ENCODE measurements at regions not wholly inside any gene's neighbourhood (a gene's known extent, or its start where the extent isn't known, plus 50 kb on each side); places are given as distances from the start of the nearest gene placed in this dataset.

GRCh38 chr6:167695831-167696230, 130.9 kb upstream of the AFDN start:
- DNase-seq (ENCODE audit: low read depth in 1 of 2, low spot score in 1 of 2) = no peak
- WGBS (ENCODE audit: missing lambda C conversion rate) = 61% methylated on average over 13 of the region's 13 CpGs

GRCh38 chr6:167696296-167696695, 130.4 kb upstream of the AFDN start:
- POLR2A ChIA-PET = no interaction called here
- ATAC-seq (no peak), FAIRE-seq (no peak), DNase-seq (ENCODE audit: low read depth in 1 of 2, low spot score in 1 of 2) (no peak)
- CTCF ChIA-PET = no interaction called here
- no peak overlapping the region for H3K27ac ChIP-seq
- no peak overlapping the region for H3K4me3 ChIP-seq
- no peaks in the 10 kb centered on the region for H3K4me1 ChIP-seq
- no peaks in the 10 kb centered on the region for H3K9me3 ChIP-seq
- no peak for TF ChIP-seq MAX (IDR thresholded peaks at IDR 0.05)
- TF ChIP-seq HOXB13 (CRISPR knock-in tag; IDR thresholded peaks at IDR 0.05; ENCODE audit: low read depth) = no peak
- no peak for TF ChIP-seq NR3C1 (IDR thresholded peaks at IDR 0.05)
- no peak for TF ChIP-seq FOSL2 (IDR thresholded peaks at IDR 0.05)
- no peak for TF ChIP-seq FOSL2 (CRISPR knock-in tag; IDR thresholded peaks at IDR 0.05)
- no peak for TF ChIP-seq SREBF2 (IDR thresholded peaks at IDR 0.05)
- TF ChIP-seq ZNF302 (CRISPR knock-in tag; IDR thresholded peaks at IDR 0.05) = no peak
- no peak for TF ChIP-seq BCL3 (IDR thresholded peaks at IDR 0.05)
- no peak for TF ChIP-seq ZC3H11A (IDR thresholded peaks at IDR 0.05)
- no peak for TF ChIP-seq SMC3 (IDR thresholded peaks at IDR 0.05)
- TF ChIP-seq CHD4 (IDR thresholded peaks at IDR 0.05; ENCODE audit: borderline replicate concordance) = no peak
- TF ChIP-seq POLR2AphosphoS2 (conservative IDR thresholded peaks at IDR 0.05; ENCODE audit: low read length) = no peak
- no peak for TF ChIP-seq RARB (CRISPR knock-in tag; IDR thresholded peaks at IDR 0.05)
- TF ChIP-seq CHD2 (IDR thresholded peaks at IDR 0.05; ENCODE audit: low read length, partially characterized antibody) = no peak
- TF ChIP-seq ATOH8 (CRISPR knock-in tag; IDR thresholded peaks at IDR 0.05; ENCODE audit: low read depth) = no peak
- 72% methylated on average over 3 of the region's 6 CpGs for WGBS (ENCODE audit: missing lambda C conversion rate)
- H3K4me2 ChIP-seq = no peak overlapping the region

More at GRCh38 chr6:167695831-167696230, 130.9 kb upstream of the AFDN start:
- TF ChIP-seq SREBF2 (IDR thresholded peaks at IDR 0.05) (no peak), KDM1A (IDR thresholded peaks at IDR 0.05; ENCODE audit: low read depth) (no peak), CEBPB (IDR thresholded peaks at IDR 0.05) (no peak), ATOH8 (CRISPR knock-in tag; IDR thresholded peaks at IDR 0.05; ENCODE audit: low read depth) (no peak), POLR2AphosphoS2 (conservative IDR thresholded peaks at IDR 0.05; ENCODE audit: low read length) (no peak), ZFP36 (IDR thresholded peaks at IDR 0.05; ENCODE audit: borderline replicate concordance, partially characterized antibody) (no peak), RCOR1 (IDR thresholded peaks at IDR 0.05; ENCODE audit: low read depth, low read length) (no peak), MAX (IDR thresholded peaks at IDR 0.05) (no peak), E2F6 (IDR thresholded peaks at IDR 0.05; ENCODE audit: borderline replicate concordance, low read depth) (no peak), KDM5A (IDR thresholded peaks at IDR 0.05) (no peak), CBX8 (IDR thresholded peaks at IDR 0.05) (no peak)
- CTCF ChIA-PET = no interaction called here
- Histone ChIP-seq H3K4me3 (no peak overlapping the region), H3K27ac (no peak overlapping the region), H3K4me2 (no peak overlapping the region), H3K4me1 (no peaks in the 10 kb centered on the region), H3K9me3 (no peaks in the 10 kb centered on the region)
- ATAC-seq = no peak
- no peak for FAIRE-seq
- POLR2A ChIA-PET = no interaction called here

- 55% methylated on average over 11 of the region's 11 CpGs for WGBS (ENCODE audit: missing lambda C conversion rate)
- POLR2A ChIA-PET = no interaction called here
- no peak for ATAC-seq
- TF ChIP-seq ZFP36 (IDR thresholded peaks at IDR 0.05; ENCODE audit: borderline replicate concordance, partially characterized antibody) (no peak), ZC3H11A (IDR thresholded peaks at IDR 0.05) (no peak), KDM1A (IDR thresholded peaks at IDR 0.05; ENCODE audit: low read depth) (no peak), CTCF (IDR thresholded peaks at IDR 0.05) (no peak), REST (IDR thresholded peaks at IDR 0.05) (no peak), SMC3 (IDR thresholded peaks at IDR 0.05) (no peak), EHF (CRISPR knock-in tag; IDR thresholded peaks at IDR 0.05) (no peak)
Measured at GRCh38 chr6:167697316-167697715, 129.4 kb upstream of the AFDN start.

More at GRCh38 chr6:167697316-167697715, 129.4 kb upstream of the AFDN start:
- CTCF ChIA-PET = no interaction called here
- FAIRE-seq = no peak
- Histone ChIP-seq H3K4me3 (no peak overlapping the region), H3K4me2 (no peak overlapping the region), H3K4me1 (no peaks in the 10 kb centered on the region), H3K27ac (no peak overlapping the region), H3K9me3 (no peaks in the 10 kb centered on the region)
- no peak for DNase-seq (ENCODE audit: low read depth in 1 of 2, low spot score in 1 of 2)
